HG03060 (cell line): ENCODE measurements at regions not wholly inside any gene's neighbourhood (a gene's known extent, or its start where the extent isn't known, plus 50 kb on each side); places are given as distances from the start of the nearest gene placed in this dataset.

Experiments used
- ATAC-seq: cut with Tn5 transposase; IDR thresholded peaks from one replicate; pipeline ENCODE4 v1.9.1; 2021; ENCODE audit warnings: low read depth, moderate number of reproducible peaks; ENCODE audit not compliant: unreplicated experiment

GRCh38 chr17:68706356-68706920 is 105.3 kb upstream of the FAM20A start:
- ATAC-seq = no peak

GRCh38 chr17:68705714-68706076 is 104.5 kb upstream of the FAM20A start:
- ATAC-seq = no peak

- no peak for ATAC-seq
Measured at GRCh38 chr17:68704871-68705713, 103.9 kb upstream of the FAM20A start.

- no peak for ATAC-seq
Measured at GRCh38 chr17:68701046-68701445, 99.9 kb upstream of the FAM20A start.

GRCh38 chr17:68700421-68700820 is 99.3 kb upstream of the FAM20A start:
- ATAC-seq = no peak

GRCh38 chr17:68699936-68700335 is 98.8 kb upstream of the FAM20A start:
- ATAC-seq = no peak

- ATAC-seq = no peak
Measured at GRCh38 chr17:68698746-68699145, 97.6 kb upstream of the FAM20A start.

GRCh38 chr17:68697850-68698361 is 96.7 kb upstream of the FAM20A start:
- no peak for ATAC-seq

GRCh38 chr17:68695659-68696058 is 94.5 kb upstream of the FAM20A start:
- ATAC-seq = no peak

GRCh38 chr17:68694791-68695485 is 93.8 kb upstream of the FAM20A start:
- no peak for ATAC-seq

GRCh38 chr17:68693896-68694295 is 92.7 kb upstream of the FAM20A start:
- ATAC-seq = no peak

GRCh38 chr17:68693466-68693865 is 92.3 kb upstream of the FAM20A start:
- ATAC-seq = no peak

GRCh38 chr17:68686108-68686988 is 85.2 kb upstream of the FAM20A start:
- no peak for ATAC-seq

GRCh38 chr17:68684949-68685357 is 83.8 kb upstream of the FAM20A start:
- no peak for ATAC-seq

- ATAC-seq = no peak
Measured at GRCh38 chr17:68682903-68683302, 81.7 kb upstream of the FAM20A start.

GRCh38 chr17:68679882-68680281 is 78.7 kb upstream of the FAM20A start:
- no peak for ATAC-seq

- ATAC-seq = no peak
Measured at GRCh38 chr17:68676856-68677255, 75.7 kb upstream of the FAM20A start.

- no peak for ATAC-seq
Measured at GRCh38 chr17:68675723-68676122, 74.6 kb upstream of the FAM20A start.

- no peak for ATAC-seq
Measured at GRCh38 chr17:68674029-68674925, 73.1 kb upstream of the FAM20A start.
